H9 (cell line): ENCODE measurements at regions not wholly inside any gene's neighbourhood (a gene's known extent, or its start where the extent isn't known, plus 50 kb on each side); places are given as distances from the start of the nearest gene placed in this dataset.

ENCODE experiments used
- DNase-seq: peaks from one replicate; pipeline ENCODE4 v3.0.0-alpha.2; 2017
- H2AFZ ChIP-seq: one replicate; pipeline ENCODE4 v1.6.1; 2013; ENCODE audit warnings: mild to moderate bottlenecking, low read length, control low read depth, moderate library complexity
- H2AK5ac ChIP-seq: 2 replicates; pipeline ENCODE4 v1.6.1; 2013; ENCODE audit warnings: low read length, control low read depth, mixed read lengths; ENCODE audit not compliant: insufficient read length
- H2BK120ac ChIP-seq: one replicate; pipeline ENCODE4 v1.6.1; 2013; ENCODE audit warnings: low read depth, mild to moderate bottlenecking, low read length, control low read depth, inconsistent platforms; ENCODE audit not compliant: poor library complexity, severe bottlenecking
- H2BK12ac ChIP-seq: 2 replicates; pipeline ENCODE4 v1.6.1; 2013; ENCODE audit warnings: low read length, control low read depth, mixed read lengths, low read depth; ENCODE audit not compliant: insufficient read length
- H2BK15ac ChIP-seq: 2 replicates; pipeline ENCODE4 v1.6.1; 2013; ENCODE audit warnings: low read depth, low read length, control low read depth
- H2BK20ac ChIP-seq: one replicate; pipeline ENCODE4 v1.6.1; 2013; ENCODE audit warnings: low read depth, mild to moderate bottlenecking, low read length, control low read depth, inconsistent platforms; ENCODE audit not compliant: poor library complexity, severe bottlenecking
- H2BK5ac ChIP-seq: 2 replicates; pipeline ENCODE4 v1.6.1; 2013; ENCODE audit warnings: low read length, control low read depth, mixed read lengths; ENCODE audit not compliant: insufficient read length
- H3K14ac ChIP-seq: 2 replicates; pipeline ENCODE4 v1.6.1; 2013; ENCODE audit warnings: low read length, control low read depth; ENCODE audit not compliant: insufficient read depth
- H3K18ac ChIP-seq: 2 replicates; pipeline ENCODE4 v1.6.1; 2013; ENCODE audit warnings: low read depth, mild to moderate bottlenecking, mixed read lengths, low read length, control low read depth; ENCODE audit not compliant: insufficient read length
- H3K23ac ChIP-seq: 2 replicates; pipeline ENCODE4 v1.6.1; 2013; ENCODE audit warnings: low read length, control low read depth, mixed read lengths, low read depth; ENCODE audit not compliant: insufficient read length
- H3K23me2 ChIP-seq: 2 replicates; pipeline ENCODE4 v1.6.1; 2013; ENCODE audit warnings: low read depth, mild to moderate bottlenecking, mixed read lengths, low read length, control low read depth; ENCODE audit not compliant: insufficient read length, poor library complexity, severe bottlenecking
- H3K27ac ChIP-seq: 2 replicates; pipeline ENCODE4 v1.5.1; 2013; ENCODE audit warnings: low read length, control low read depth, mixed read lengths, low read depth; ENCODE audit not compliant: insufficient read length
- H3K27me3 ChIP-seq: 2 replicates; pipeline ENCODE4 v1.6.1; 2013; ENCODE audit warnings: low read length, control low read depth, inconsistent platforms; ENCODE audit not compliant: insufficient read depth
- H3K4ac ChIP-seq: 2 replicates; pipeline ENCODE4 v1.6.1; 2013; ENCODE audit warnings: low read depth, mild to moderate bottlenecking, control low read depth, inconsistent platforms, low read length, moderate library complexity
- H3K4me1 ChIP-seq: 2 replicates; pipeline ENCODE4 v1.6.1; 2013; ENCODE audit warnings: low read length, control low read depth, inconsistent platforms; ENCODE audit not compliant: insufficient read depth
- H3K4me2 ChIP-seq: 2 replicates; pipeline ENCODE4 v1.6.1; 2013; ENCODE audit warnings: low read length, control low read depth, mixed read lengths; ENCODE audit not compliant: insufficient read length, insufficient read depth
- H3K56ac ChIP-seq: 2 replicates; pipeline ENCODE4 v1.6.1; 2013; ENCODE audit warnings: low read depth, mild to moderate bottlenecking, mixed read lengths, low read length, control low read depth; ENCODE audit not compliant: insufficient read length
- H3K79me1 ChIP-seq: 2 replicates; pipeline ENCODE4 v1.6.1; 2013; ENCODE audit warnings: low read depth, mild to moderate bottlenecking, moderate library complexity, low read length, control low read depth, inconsistent platforms; ENCODE audit not compliant: insufficient read depth, poor library complexity, severe bottlenecking
- H3K79me2 ChIP-seq: 2 replicates; pipeline ENCODE4 v1.6.1; 2013; ENCODE audit warnings: low read length, control low read depth, inconsistent platforms; ENCODE audit not compliant: insufficient read depth
- H3K9ac ChIP-seq: 2 replicates; pipeline ENCODE4 v1.6.1; 2013; ENCODE audit warnings: low read length, control low read depth, mixed read lengths; ENCODE audit not compliant: insufficient read length; ENCODE audit errors: extremely low read depth
- H3K9me3 ChIP-seq: one replicate; pipeline ENCODE4 v1.6.1; 2013; ENCODE audit warnings: low read depth, low read length, inconsistent platforms; ENCODE audit not compliant: control insufficient read depth
- H3T11ph ChIP-seq: one replicate; pipeline ENCODE4 v1.6.1; 2013; ENCODE audit warnings: mild to moderate bottlenecking, low read length, control low read depth, inconsistent platforms
- H4K20me1 ChIP-seq: one replicate; pipeline ENCODE4 v1.6.1; 2013; ENCODE audit not compliant: control insufficient read depth, insufficient read length, insufficient read depth
- H4K5ac ChIP-seq: 2 replicates; pipeline ENCODE4 v1.6.1; 2013; ENCODE audit warnings: low read depth, mild to moderate bottlenecking, mixed read lengths, low read length, control low read depth; ENCODE audit not compliant: insufficient read length
- H4K8ac ChIP-seq: replicated peaks from 2 replicates; pipeline ENCODE4 v1.6.1; 2013; ENCODE audit warnings: low read length, control low read depth, mixed read lengths, low read depth; ENCODE audit not compliant: insufficient read length
- H4K91ac ChIP-seq: 2 replicates; pipeline ENCODE4 v1.6.1; 2013; ENCODE audit warnings: low read depth, mild to moderate bottlenecking, moderate library complexity, mixed read lengths, low read length, control low read depth; ENCODE audit not compliant: insufficient read length
- H3K27ac Mint-ChIP-seq, 3 experiments: 2 replicates in 2 of 3; 3 replicates in 1 of 3; pipeline ENCODE4 v1.8.0; 2020 to 2021; ENCODE audit warnings: mixed read lengths in 3 of 3, mild to moderate bottlenecking in 1 of 3, moderate library complexity in 1 of 3
- H3K27me3 Mint-ChIP-seq: 2 replicates; pipeline ENCODE4 v1.8.0; 2021; ENCODE audit warnings: low read depth, mild to moderate bottlenecking, moderate library complexity, mixed read lengths
- H3K36me3 Mint-ChIP-seq, 3 experiments: 2 replicates in 2 of 3; 3 replicates in 1 of 3; pipeline ENCODE4 v1.8.0; 2020 to 2021; ENCODE audit warnings: low read depth in 3 of 3, mixed read lengths in 3 of 3; ENCODE audit not compliant: insufficient read depth in 1 of 3
- H3K4me1 Mint-ChIP-seq, 2 experiments: 2 replicates each; pipeline ENCODE4 v1.8.0; 2020; ENCODE audit warnings: mixed read lengths in 2 of 2
- H3K4me3 Mint-ChIP-seq, 2 experiments: 2 replicates in 1 of 2; 3 replicates in 1 of 2; pipeline ENCODE4 v1.8.0; 2020 to 2021; ENCODE audit warnings: mild to moderate bottlenecking in 2 of 2, mixed read lengths in 2 of 2, moderate library complexity in 1 of 2
- H3K9me3 Mint-ChIP-seq, 2 experiments: 2 replicates in 1 of 2; 3 replicates in 1 of 2; pipeline ENCODE4 v1.8.0; 2020; ENCODE audit warnings: mild to moderate bottlenecking in 2 of 2, mixed read lengths in 2 of 2, moderate library complexity in 1 of 2
- CTCF ChIP-seq: fragments of 200-600 bp; sonication (generic); conservative IDR thresholded peaks from 3 replicates; pipeline ENCODE4 v1.8.0; 2021; ENCODE audit warnings: antibody characterized with exemption, mild to moderate bottlenecking

DNA sequence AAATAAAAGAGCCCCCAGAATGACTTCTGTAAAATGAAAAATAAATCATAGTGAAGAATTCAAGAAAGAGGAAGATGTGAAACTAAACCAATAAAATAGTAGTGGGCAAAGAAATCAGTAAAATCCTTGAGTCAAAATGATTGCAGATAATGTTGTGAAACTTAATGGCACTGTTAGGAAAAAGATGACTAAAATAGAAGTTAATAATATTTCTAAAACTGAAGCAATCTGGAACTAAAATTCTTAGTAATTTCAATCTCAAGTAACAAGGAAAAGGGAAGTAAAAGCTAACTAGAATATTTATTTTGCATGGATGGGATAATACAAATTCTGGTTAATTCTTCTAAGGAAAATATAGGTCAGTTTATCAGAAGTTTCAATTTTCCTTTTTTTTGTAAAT, 84.6 kb downstream of the TMCO5A start:
- Histone ChIP-seq H3K18ac (no peak overlapping the region), H3K27me3 (no peaks in the 10 kb centered on the region), H3K9me3 (no peaks in the 10 kb centered on the region), H4K20me1 (no peaks in the 10 kb centered on the region), H3K23ac (no peak overlapping the region), H4K8ac (no peak overlapping the region), H4K5ac (no peak overlapping the region), H3K4me2 (no peak overlapping the region), H2BK20ac (no peak overlapping the region), H2AFZ (no peak overlapping the region), H2BK5ac (no peak overlapping the region), H3K14ac (no peak overlapping the region), H4K91ac (no peak overlapping the region), H3K79me1 (no peaks in the 10 kb centered on the region), H3T11ph (no peak overlapping the region), H2BK12ac (no peak overlapping the region), H2AK5ac (no peak overlapping the region), H3K56ac (no peak overlapping the region), H3K79me2 (no peaks in the 10 kb centered on the region), H3K23me2 (no peaks in the 10 kb centered on the region), H2BK15ac (no peak overlapping the region), H3K4me1 (no peaks in the 10 kb centered on the region), H3K4ac (no peak overlapping the region), H3K27ac (no peak overlapping the region), H3K9ac (no peak overlapping the region), H2BK120ac (no peak overlapping the region)
- TF ChIP-seq CTCF = no peak
- Mint-ChIP-seq H3K9me3 (no peaks in the 10 kb centered on the region), H3K4me1 (0 out of 4 replicates have a peak, but pooled peaks cover 3 to 4% of the 10 kb centered on the region in 2 experiments), H3K4me3 (no peak overlapping the region), H3K27me3 (no peaks in the 10 kb centered on the region), H3K27ac (no peak overlapping the region), H3K36me3 (no peaks in the 10 kb centered on the region)
- no peak for DNase-seq
